Endothelial cell of umbilical vein (primary cell): ENCODE measurements at regions not wholly inside any gene's neighbourhood (a gene's known extent, or its start where the extent isn't known, plus 50 kb on each side); places are given as distances from the start of the nearest gene placed in this dataset.
"Not testable (repeated sequence)": the region's sequence is repeated elsewhere in the genome, so short reads cannot be mapped to it uniquely, and the experiment has no call there.

ENCODE experiments used
- FOS ChIP-seq: IDR thresholded peaks from 2 replicates; pipeline ENCODE4 v1.6.1; 2011; ENCODE audit warnings: mild to moderate bottlenecking, low read length, moderate library complexity, borderline replicate concordance; ENCODE audit not compliant: insufficient read depth
- POLR2A ChIP-seq: IDR thresholded peaks from 2 replicates; pipeline ENCODE4 v1.6.1; 2012; ENCODE audit warnings: low read depth, mild to moderate bottlenecking, control low read depth, low read length
- TF ChIP-seq, protein P1 (sequence below), 2 donors: IDR thresholded peaks; 1 replicate in 1 of 2; 2 replicates in 1 of 2; pipeline ENCODE4 v1.5.1; 2011; ENCODE audit warnings: low read length in 2 of 2, mild to moderate bottlenecking in 2 of 2, moderate library complexity in 2 of 2, control low read depth in 1 of 2, inconsistent platforms in 1 of 2, low read depth in 1 of 2; ENCODE audit not compliant: insufficient read depth in 1 of 2; ENCODE audit errors: extremely low read depth in 1 of 2
- TF ChIP-seq, protein P2 (sequence below): IDR thresholded peaks from 2 replicates; pipeline ENCODE4 v1.6.1; 2011; ENCODE audit not compliant: insufficient read depth, insufficient read length

GRCh38 chr16:52655916-52656315 is 109.0 kb upstream of the TOX3 start:
- not testable (repeated sequence) for TF ChIP-seq POLR2A, FOS
- TF ChIP-seq, protein P1, sequence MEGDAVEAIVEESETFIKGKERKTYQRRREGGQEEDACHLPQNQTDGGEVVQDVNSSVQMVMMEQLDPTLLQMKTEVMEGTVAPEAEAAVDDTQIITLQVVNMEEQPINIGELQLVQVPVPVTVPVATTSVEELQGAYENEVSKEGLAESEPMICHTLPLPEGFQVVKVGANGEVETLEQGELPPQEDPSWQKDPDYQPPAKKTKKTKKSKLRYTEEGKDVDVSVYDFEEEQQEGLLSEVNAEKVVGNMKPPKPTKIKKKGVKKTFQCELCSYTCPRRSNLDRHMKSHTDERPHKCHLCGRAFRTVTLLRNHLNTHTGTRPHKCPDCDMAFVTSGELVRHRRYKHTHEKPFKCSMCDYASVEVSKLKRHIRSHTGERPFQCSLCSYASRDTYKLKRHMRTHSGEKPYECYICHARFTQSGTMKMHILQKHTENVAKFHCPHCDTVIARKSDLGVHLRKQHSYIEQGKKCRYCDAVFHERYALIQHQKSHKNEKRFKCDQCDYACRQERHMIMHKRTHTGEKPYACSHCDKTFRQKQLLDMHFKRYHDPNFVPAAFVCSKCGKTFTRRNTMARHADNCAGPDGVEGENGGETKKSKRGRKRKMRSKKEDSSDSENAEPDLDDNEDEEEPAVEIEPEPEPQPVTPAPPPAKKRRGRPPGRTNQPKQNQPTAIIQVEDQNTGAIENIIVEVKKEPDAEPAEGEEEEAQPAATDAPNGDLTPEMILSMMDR (IDR thresholded peaks at IDR 0.05; ENCODE audit: extremely low read depth in 1 of 2, insufficient read depth in 1 of 2, low read depth in 1 of 2, low read length in 2 of 2), result not testable (repeated sequence)
- TF ChIP-seq, protein P2, sequence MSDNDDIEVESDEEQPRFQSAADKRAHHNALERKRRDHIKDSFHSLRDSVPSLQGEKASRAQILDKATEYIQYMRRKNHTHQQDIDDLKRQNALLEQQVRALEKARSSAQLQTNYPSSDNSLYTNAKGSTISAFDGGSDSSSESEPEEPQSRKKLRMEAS, result not testable (repeated sequence)
